GM18508 (cell line): ENCODE measurements at regions not wholly inside any gene's neighbourhood (a gene's known extent, or its start where the extent isn't known, plus 50 kb on each side); places are given as distances from the start of the nearest gene placed in this dataset.
"Not testable (repeated sequence)": the region's sequence is repeated elsewhere in the genome, so short reads cannot be mapped to it uniquely, and the experiment has no call there.

ENCODE experiments used
- ATAC-seq: cut with Tn5 transposase; IDR thresholded peaks from one replicate; pipeline ENCODE4 v1.9.1; 2021; ENCODE audit warnings: moderate number of reproducible peaks; ENCODE audit not compliant: insufficient read depth, unreplicated experiment

GRCh38 chr1:184859381-184860105, 104.9 kb upstream of the EDEM3 start:
- ATAC-seq: no peak

- ATAC-seq: no peak
Measured at GRCh38 chr1:184858288-184858687, 103.6 kb upstream of the EDEM3 start.

GRCh38 chr1:184854496-184855140, 100.0 kb upstream of the EDEM3 start:
- no peak for ATAC-seq

- ATAC-seq: no peak
Measured at GRCh38 chr1:184854036-184854435, 99.4 kb upstream of the EDEM3 start.

GRCh38 chr1:184851822-184852746, 97.4 kb upstream of the EDEM3 start:
- ATAC-seq: no peak

GRCh38 chr1:184843732-184844495, 89.3 kb upstream of the EDEM3 start:
- ATAC-seq: peak; percentile 100

GRCh38 chr1:184840596-184840995, 85.9 kb upstream of the EDEM3 start:
- ATAC-seq: no peak

- no peak for ATAC-seq
Measured at GRCh38 chr1:184838504-184838951, 83.9 kb upstream of the EDEM3 start.

- ATAC-seq: no peak
Measured at GRCh38 chr1:184836934-184837895, 82.6 kb upstream of the EDEM3 start.

GRCh38 chr1:184836141-184836540, 81.5 kb upstream of the EDEM3 start:
- no peak for ATAC-seq

- not testable (repeated sequence) for ATAC-seq
Measured at GRCh38 chr1:184833994-184834393, 79.3 kb upstream of the EDEM3 start.

GRCh38 chr1:184832517-184832916, 77.9 kb upstream of the EDEM3 start:
- ATAC-seq: no peak

- not testable (repeated sequence) for ATAC-seq
Measured at GRCh38 chr1:184829496-184829895, 74.8 kb upstream of the EDEM3 start.

- ATAC-seq: no peak
Measured at GRCh38 chr1:184828369-184828717, 73.7 kb upstream of the EDEM3 start.

- ATAC-seq: no peak
Measured at GRCh38 chr1:184827600-184828368, 73.1 kb upstream of the EDEM3 start.

- no peak for ATAC-seq
Measured at GRCh38 chr1:184826001-184826400, 71.3 kb upstream of the EDEM3 start.

- ATAC-seq: no peak
Measured at GRCh38 chr1:184825571-184825970, 70.9 kb upstream of the EDEM3 start.

- ATAC-seq: no peak
Measured at GRCh38 chr1:184824691-184825323, 70.1 kb upstream of the EDEM3 start.
